Astrocyte of the cerebellum (primary cell): ENCODE measurements at regions not wholly inside any gene's neighbourhood (a gene's known extent, or its start where the extent isn't known, plus 50 kb on each side); places are given as distances from the start of the nearest gene placed in this dataset.

Source experiments
- DNase-seq: peaks from one replicate; pipeline ENCODE4 v3.0.0-alpha.2; 2011; ENCODE audit warnings: low read depth
- H3K4me3 ChIP-seq: 2 replicates; pipeline ENCODE4 v1.5.1; 2011; ENCODE audit warnings: mild to moderate bottlenecking, low read depth, low read length, moderate library complexity
- in situ Hi-C: cut with HindIII; loops from 2 replicates; pipeline ENCODE4 v1.10.0; 2017; ENCODE audit warnings: low sequenced_read_pairs
- TF ChIP-seq, protein P1 (sequence below): IDR thresholded peaks from 2 replicates; pipeline ENCODE4 v1.5.1; 2012; ENCODE audit warnings: low read length, low read depth, moderate library complexity, mild to moderate bottlenecking; ENCODE audit errors: missing control alignments

GRCh38 chr14:82521191-82521590 is 987.5 kb upstream of the SEL1L start:
- H3K4me3 ChIP-seq: no peak overlapping the region
- no peak for DNase-seq
- TF ChIP-seq, protein P1, sequence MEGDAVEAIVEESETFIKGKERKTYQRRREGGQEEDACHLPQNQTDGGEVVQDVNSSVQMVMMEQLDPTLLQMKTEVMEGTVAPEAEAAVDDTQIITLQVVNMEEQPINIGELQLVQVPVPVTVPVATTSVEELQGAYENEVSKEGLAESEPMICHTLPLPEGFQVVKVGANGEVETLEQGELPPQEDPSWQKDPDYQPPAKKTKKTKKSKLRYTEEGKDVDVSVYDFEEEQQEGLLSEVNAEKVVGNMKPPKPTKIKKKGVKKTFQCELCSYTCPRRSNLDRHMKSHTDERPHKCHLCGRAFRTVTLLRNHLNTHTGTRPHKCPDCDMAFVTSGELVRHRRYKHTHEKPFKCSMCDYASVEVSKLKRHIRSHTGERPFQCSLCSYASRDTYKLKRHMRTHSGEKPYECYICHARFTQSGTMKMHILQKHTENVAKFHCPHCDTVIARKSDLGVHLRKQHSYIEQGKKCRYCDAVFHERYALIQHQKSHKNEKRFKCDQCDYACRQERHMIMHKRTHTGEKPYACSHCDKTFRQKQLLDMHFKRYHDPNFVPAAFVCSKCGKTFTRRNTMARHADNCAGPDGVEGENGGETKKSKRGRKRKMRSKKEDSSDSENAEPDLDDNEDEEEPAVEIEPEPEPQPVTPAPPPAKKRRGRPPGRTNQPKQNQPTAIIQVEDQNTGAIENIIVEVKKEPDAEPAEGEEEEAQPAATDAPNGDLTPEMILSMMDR: no peak
- in situ Hi-C loops: no loop called here

GRCh38 chr14:82528016-82528415 is 994.4 kb upstream of the SEL1L start:
- no peak overlapping the region for H3K4me3 ChIP-seq
- DNase-seq: no peak
- in situ Hi-C loops: no loop called here
- TF ChIP-seq, protein P1: no peak

DNA sequence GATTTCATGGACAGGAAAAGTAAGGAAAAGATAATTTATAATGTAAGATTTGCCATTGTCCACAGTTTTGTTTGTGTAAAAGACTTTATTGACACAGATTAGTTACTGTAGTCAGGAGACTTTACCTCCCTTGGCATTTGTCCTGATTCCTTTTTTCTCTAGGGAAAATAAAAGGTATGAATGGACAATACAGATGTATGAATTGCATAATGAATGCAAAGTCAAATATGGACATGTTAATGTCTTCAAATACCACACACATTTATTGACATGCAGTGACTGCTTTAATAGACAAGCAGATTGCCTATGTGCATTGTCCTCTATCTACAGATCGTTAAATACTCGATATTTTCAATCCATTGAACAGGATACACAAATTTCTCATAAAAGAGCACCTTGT is 999.7 kb upstream of the SEL1L start:
- no peak overlapping the region for H3K4me3 ChIP-seq
- in situ Hi-C loops: no loop called here
- TF ChIP-seq, protein P1: no peak
- no peak for DNase-seq

- H3K4me3 ChIP-seq: no peak overlapping the region
- DNase-seq: no peak
- in situ Hi-C loops: no loop called here
- TF ChIP-seq, protein P1: no peak
Observed at GRCh38 chr14:82536566-82536965, 1002.9 kb upstream of the SEL1L start.

- no peak overlapping the region for H3K4me3 ChIP-seq
- TF ChIP-seq, protein P1: no peak
- in situ Hi-C loops: no loop called here
- DNase-seq: no peak
Observed at GRCh38 chr14:82537831-82538230, 1004.2 kb upstream of the SEL1L start.

DNA sequence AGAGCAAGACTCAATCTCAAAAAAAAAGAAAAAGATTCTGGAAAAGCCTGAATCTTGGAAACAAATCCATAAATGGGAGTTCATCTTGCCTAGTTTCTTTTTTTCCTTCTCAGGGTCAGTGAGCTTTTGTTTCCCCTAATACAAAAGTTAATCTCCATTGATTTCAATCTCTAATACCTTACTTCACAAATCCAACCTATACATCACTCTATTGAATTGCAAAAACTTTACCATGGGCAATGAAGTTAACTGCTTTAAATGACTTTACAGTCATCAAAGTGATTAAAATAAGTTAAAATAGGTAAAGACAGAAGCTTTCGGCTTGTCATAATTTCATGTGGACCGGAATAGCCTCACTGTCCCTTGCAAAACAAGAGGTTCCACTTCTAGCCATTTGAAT is 1012.7 kb upstream of the SEL1L start:
- H3K4me3 ChIP-seq: no peak overlapping the region
- TF ChIP-seq, protein P1: no peak
- no peak for DNase-seq
- in situ Hi-C loops: no loop called here
